Midbrain (tissue), 1 donor: ENCODE measurements at regions not wholly inside any gene's neighbourhood (a gene's known extent, or its start where the extent isn't known, plus 50 kb on each side); places are given as distances from the start of the nearest gene placed in this dataset.
A peak's percentile ranks its signal among the peaks of the same experiment; 100 is the strongest.

ENCODE experiments used
- DNase-seq: peaks from one replicate; lab custom pipeline; 2025; lab: John Stamatoyannopoulos, UW

GRCh38 chr11:103662880-103663279 is 373.6 kb upstream of the DDI1 start:
- DNase-seq, result no peak

GRCh38 chr11:103668859-103669258 is 367.6 kb upstream of the DDI1 start:
- no peak for DNase-seq

GRCh38 chr11:103671143-103671651 is 365.2 kb upstream of the DDI1 start:
- no peak for DNase-seq

GRCh38 chr11:103673773-103674172 is 362.7 kb upstream of the DDI1 start:
- DNase-seq, result no peak

- no peak for DNase-seq
These were observed 360.0 kb upstream of the DDI1 start for GRCh38 chr11:103676413-103676812.

- no peak for DNase-seq
These were observed 355.6 kb upstream of the DDI1 start for GRCh38 chr11:103680826-103681225.

GRCh38 chr11:103681855-103682254 is 354.6 kb upstream of the DDI1 start:
- DNase-seq, result no peak

GRCh38 chr11:103682318-103683184 is 353.9 kb upstream of the DDI1 start:
- DNase-seq, result peak; percentile 67

- no peak for DNase-seq
These were observed 352.9 kb upstream of the DDI1 start for GRCh38 chr11:103683576-103683975.

GRCh38 chr11:103688924-103689323 is 347.5 kb upstream of the DDI1 start:
- DNase-seq, result no peak

GRCh38 chr11:103690356-103690755 is 346.1 kb upstream of the DDI1 start:
- DNase-seq, result no peak

- no peak for DNase-seq
These were observed 340.3 kb upstream of the DDI1 start for GRCh38 chr11:103696123-103696522.

GRCh38 chr11:103699216-103699615 is 337.2 kb upstream of the DDI1 start:
- DNase-seq, result no peak

GRCh38 chr11:103699656-103700055 is 336.8 kb upstream of the DDI1 start:
- DNase-seq, result no peak

GRCh38 chr11:103700622-103701021 is 335.8 kb upstream of the DDI1 start:
- no peak for DNase-seq

- no peak for DNase-seq
These were observed 333.0 kb upstream of the DDI1 start for GRCh38 chr11:103703437-103703836.

GRCh38 chr11:103703954-103704353 is 332.5 kb upstream of the DDI1 start:
- DNase-seq, result no peak

GRCh38 chr11:103705642-103706041 is 330.8 kb upstream of the DDI1 start:
- DNase-seq, result no peak

GRCh38 chr11:103709371-103709770 is 327.1 kb upstream of the DDI1 start:
- DNase-seq, result no peak

GRCh38 chr11:103714246-103714645 is 322.2 kb upstream of the DDI1 start:
- no peak for DNase-seq

GRCh38 chr11:103716363-103716762 is 320.1 kb upstream of the DDI1 start:
- DNase-seq, result no peak

GRCh38 chr11:103727262-103727661 is 309.2 kb upstream of the DDI1 start:
- DNase-seq, result no peak

- DNase-seq, result no peak
These were observed 306.8 kb upstream of the DDI1 start for GRCh38 chr11:103729617-103730016.
